Neural cell (in vitro differentiated cells): ENCODE measurements at regions not wholly inside any gene's neighbourhood (a gene's known extent, or its start where the extent isn't known, plus 50 kb on each side); places are given as distances from the start of the nearest gene placed in this dataset.

Experiments used
- CTCF ChIP-seq: fragments of 450-650 bp; IDR thresholded peaks from 2 replicates; pipeline ENCODE4 v1.5.1; 2014; ENCODE audit warnings: antibody characterized with exemption, mild to moderate bottlenecking, moderate library complexity; ENCODE audit not compliant: poor library complexity, severe bottlenecking
- MXI1 ChIP-seq: fragments of 450-650 bp; conservative IDR thresholded peaks from 2 replicates; pipeline ENCODE4 v1.6.1; 2014; ENCODE audit warnings: antibody characterized with exemption, mild to moderate bottlenecking; ENCODE audit not compliant: poor library complexity, severe bottlenecking
- POLR2AphosphoS5 ChIP-seq: IDR thresholded peaks from 2 replicates; pipeline ENCODE4 v1.6.1; 2012
- REST ChIP-seq: IDR thresholded peaks from 2 replicates; pipeline ENCODE4 v1.6.1; 2012; ENCODE audit warnings: borderline replicate concordance
- SMC3 ChIP-seq: fragments of 450-650 bp; conservative IDR thresholded peaks from 2 replicates; pipeline ENCODE4 v1.6.1; 2014; ENCODE audit warnings: antibody characterized with exemption, mild to moderate bottlenecking, moderate library complexity; ENCODE audit not compliant: poor library complexity

GRCh38 chr18:55735199-55735855, 147.3 kb upstream of the TCF4 start:
- TF ChIP-seq REST = no peak
- no peak for TF ChIP-seq CTCF
- no peak for TF ChIP-seq MXI1
- no peak for TF ChIP-seq SMC3
- TF ChIP-seq POLR2AphosphoS5 = no peak
